K562 (cell line): ENCODE measurements at regions not wholly inside any gene's neighbourhood (a gene's known extent, or its start where the extent isn't known, plus 50 kb on each side); places are given as distances from the start of the nearest gene placed in this dataset.

Experiments
- BRD4 ChIP-seq: fragments of 200-600 bp; sonication (generic); IDR thresholded peaks from 2 replicates; pipeline ENCODE4 v1.6.1; 2017; ENCODE audit warnings: inconsistent platforms
- CCNT2 ChIP-seq: IDR thresholded peaks from 2 replicates; pipeline ENCODE4 v1.6.1; 2011; ENCODE audit warnings: borderline replicate concordance, low read depth, mild to moderate bottlenecking, moderate library complexity, mixed read lengths, low read length; ENCODE audit not compliant: insufficient read length; ENCODE audit errors: extremely low read depth
- EGR1 ChIP-seq: fragments of 450-650 bp; conservative IDR thresholded peaks from 2 replicates; pipeline ENCODE4 v1.6.1; 2017; ENCODE audit warnings: mild to moderate bottlenecking
- FOSL1 ChIP-seq: fragments of 200-800 bp; sonication (Bioruptor generic); conservative IDR thresholded peaks from 2 replicates; pipeline ENCODE4 v1.6.1; 2016; ENCODE audit warnings: missing genetic modification characterization, missing compliant biosample characterization
- HLTF ChIP-seq: fragments of 450-650 bp; IDR thresholded peaks from 2 replicates; pipeline ENCODE4 v1.6.1; 2016
- KDM1A ChIP-seq, 2 experiments: fragments of 450-650 bp; IDR thresholded peaks; 2 replicates each; pipeline ENCODE4 v1.6.1; 2016; ENCODE audit warnings: mild to moderate bottlenecking in 2 of 2
- KDM4B ChIP-seq, 2 experiments: fragments of 450-650 bp in 1 of 2; sonication (generic) in 1 of 2; IDR thresholded peaks; 2 replicates each; pipeline ENCODE4 v1.6.1; 2016 to 2017; ENCODE audit warnings: borderline replicate concordance in 2 of 2, antibody characterized with exemption in 1 of 2, low read depth in 1 of 2, mild to moderate bottlenecking in 1 of 2
- NRF1 ChIP-seq, 2 experiments: fragments of 450-650 bp; IDR thresholded peaks in 1 of 2; conservative IDR thresholded peaks in 1 of 2; 2 replicates each; pipeline ENCODE4 v1.6.1; 2014; ENCODE audit warnings: mild to moderate bottlenecking in 2 of 2
- RBM22 ChIP-seq: fragments of 200-400 bp; formaldehyde crosslinking; IDR thresholded peaks from 2 replicates; pipeline ENCODE4 v1.6.1; 2018; ENCODE audit warnings: low read length, low read depth; ENCODE audit not compliant: poor library complexity, severe bottlenecking
- RNF2 ChIP-seq: sonication (generic); IDR thresholded peaks from 2 replicates; pipeline ENCODE4 v1.6.1; 2016
- SMARCA5 ChIP-seq: fragments of 450-650 bp; IDR thresholded peaks from 2 replicates; pipeline ENCODE4 v1.6.1; 2016
- SRSF3 ChIP-seq: fragments of 200-400 bp; formaldehyde crosslinking; IDR thresholded peaks from 2 replicates; pipeline ENCODE4 v1.6.1; 2016; ENCODE audit warnings: mild to moderate bottlenecking, low read length, moderate library complexity; ENCODE audit not compliant: insufficient read depth
- TAF15 ChIP-seq: fragments of 200-400 bp; formaldehyde crosslinking; IDR thresholded peaks from 2 replicates; pipeline ENCODE4 v1.6.1; 2017; ENCODE audit warnings: mild to moderate bottlenecking, low read depth, low read length, moderate library complexity
- TCFL5 ChIP-seq: fragments of 250-450 bp; sonication (Bioruptor Pico); conservative IDR thresholded peaks from 2 replicates; pipeline ENCODE4 v1.6.1; 2021; ENCODE audit warnings: mild to moderate bottlenecking, moderate library complexity, matching md5 sums
- XRCC3 ChIP-seq: fragments of 450-650 bp; IDR thresholded peaks from 2 replicates; pipeline ENCODE4 v1.6.1; 2017; ENCODE audit warnings: mild to moderate bottlenecking, moderate library complexity
- ZNF134 ChIP-seq: fragments of 250-450 bp; sonication (Bioruptor Pico); conservative IDR thresholded peaks from 2 replicates; pipeline ENCODE4 v1.4.0; 2020
- ZNF274 ChIP-seq: IDR thresholded peaks from 2 replicates; pipeline ENCODE4 v1.6.1; 2011; ENCODE audit warnings: low read depth, mild to moderate bottlenecking, low read length, moderate library complexity, borderline replicate concordance
- ZNF668 ChIP-seq: fragments of 250-450 bp; sonication (Bioruptor Pico); IDR thresholded peaks from 2 replicates; pipeline ENCODE4 v1.8.0; 2022; ENCODE audit warnings: mild to moderate bottlenecking, inconsistent platforms
- ZNF785 ChIP-seq: fragments of 250-450 bp; sonication (Bioruptor Pico); IDR thresholded peaks from 2 replicates; pipeline ENCODE4 v1.4.0; 2020; ENCODE audit warnings: mild to moderate bottlenecking
- TF ChIP-seq, protein P1 (sequence below): sonication (generic); formaldehyde crosslinking; IDR thresholded peaks from 2 replicates; pipeline ENCODE4 v1.8.0; 2023; ENCODE audit warnings: missing genetic modification reagents, mild to moderate bottlenecking, borderline replicate concordance
- TF ChIP-seq, protein P2 (sequence below): fragments of 450-650 bp; conservative IDR thresholded peaks from 2 replicates; pipeline ENCODE4 v1.6.1; 2016; ENCODE audit warnings: missing genetic modification characterization, low read depth, mild to moderate bottlenecking, missing compliant biosample characterization, moderate library complexity
- TF ChIP-seq, protein P3 (sequence below), 2 experiments: IDR thresholded peaks; 2 replicates each; pipeline ENCODE4 v1.6.1; 2011; ENCODE audit warnings: borderline replicate concordance in 1 of 2, control low read depth in 1 of 2, low read depth in 1 of 2, low read length in 1 of 2, mild to moderate bottlenecking in 1 of 2, mixed read lengths in 1 of 2, moderate library complexity in 1 of 2; ENCODE audit not compliant: insufficient read depth in 1 of 2, insufficient read length in 1 of 2, poor library complexity in 1 of 2, severe bottlenecking in 1 of 2; ENCODE audit errors: extremely low read depth in 1 of 2

DNA sequence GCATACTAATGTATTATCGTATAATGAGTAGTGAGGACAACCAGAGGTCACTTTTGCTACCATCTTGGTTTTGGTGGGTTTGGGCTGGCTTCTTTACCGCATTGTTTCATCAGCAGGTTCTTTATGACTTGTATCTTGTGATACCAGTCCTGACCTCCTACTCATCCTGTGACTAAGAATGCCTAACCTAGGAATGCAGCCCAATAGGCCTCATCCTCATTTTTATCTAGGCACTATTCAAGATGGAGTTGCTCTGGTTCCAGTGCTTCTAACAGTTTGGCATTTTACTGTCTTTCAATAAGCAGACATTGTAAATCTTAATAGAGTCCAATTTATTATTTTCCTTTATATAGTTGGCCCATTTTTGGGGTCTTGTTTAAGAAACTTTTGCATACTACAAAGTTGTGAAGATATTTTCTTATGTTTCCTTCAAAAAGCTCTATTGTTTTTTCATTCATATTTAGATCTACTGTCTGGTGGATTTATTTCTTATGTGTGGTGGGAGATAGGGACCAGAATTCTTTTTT is 60.8 kb upstream of the RNU6-1 start (continued):
- TF ChIP-seq, protein P1, sequence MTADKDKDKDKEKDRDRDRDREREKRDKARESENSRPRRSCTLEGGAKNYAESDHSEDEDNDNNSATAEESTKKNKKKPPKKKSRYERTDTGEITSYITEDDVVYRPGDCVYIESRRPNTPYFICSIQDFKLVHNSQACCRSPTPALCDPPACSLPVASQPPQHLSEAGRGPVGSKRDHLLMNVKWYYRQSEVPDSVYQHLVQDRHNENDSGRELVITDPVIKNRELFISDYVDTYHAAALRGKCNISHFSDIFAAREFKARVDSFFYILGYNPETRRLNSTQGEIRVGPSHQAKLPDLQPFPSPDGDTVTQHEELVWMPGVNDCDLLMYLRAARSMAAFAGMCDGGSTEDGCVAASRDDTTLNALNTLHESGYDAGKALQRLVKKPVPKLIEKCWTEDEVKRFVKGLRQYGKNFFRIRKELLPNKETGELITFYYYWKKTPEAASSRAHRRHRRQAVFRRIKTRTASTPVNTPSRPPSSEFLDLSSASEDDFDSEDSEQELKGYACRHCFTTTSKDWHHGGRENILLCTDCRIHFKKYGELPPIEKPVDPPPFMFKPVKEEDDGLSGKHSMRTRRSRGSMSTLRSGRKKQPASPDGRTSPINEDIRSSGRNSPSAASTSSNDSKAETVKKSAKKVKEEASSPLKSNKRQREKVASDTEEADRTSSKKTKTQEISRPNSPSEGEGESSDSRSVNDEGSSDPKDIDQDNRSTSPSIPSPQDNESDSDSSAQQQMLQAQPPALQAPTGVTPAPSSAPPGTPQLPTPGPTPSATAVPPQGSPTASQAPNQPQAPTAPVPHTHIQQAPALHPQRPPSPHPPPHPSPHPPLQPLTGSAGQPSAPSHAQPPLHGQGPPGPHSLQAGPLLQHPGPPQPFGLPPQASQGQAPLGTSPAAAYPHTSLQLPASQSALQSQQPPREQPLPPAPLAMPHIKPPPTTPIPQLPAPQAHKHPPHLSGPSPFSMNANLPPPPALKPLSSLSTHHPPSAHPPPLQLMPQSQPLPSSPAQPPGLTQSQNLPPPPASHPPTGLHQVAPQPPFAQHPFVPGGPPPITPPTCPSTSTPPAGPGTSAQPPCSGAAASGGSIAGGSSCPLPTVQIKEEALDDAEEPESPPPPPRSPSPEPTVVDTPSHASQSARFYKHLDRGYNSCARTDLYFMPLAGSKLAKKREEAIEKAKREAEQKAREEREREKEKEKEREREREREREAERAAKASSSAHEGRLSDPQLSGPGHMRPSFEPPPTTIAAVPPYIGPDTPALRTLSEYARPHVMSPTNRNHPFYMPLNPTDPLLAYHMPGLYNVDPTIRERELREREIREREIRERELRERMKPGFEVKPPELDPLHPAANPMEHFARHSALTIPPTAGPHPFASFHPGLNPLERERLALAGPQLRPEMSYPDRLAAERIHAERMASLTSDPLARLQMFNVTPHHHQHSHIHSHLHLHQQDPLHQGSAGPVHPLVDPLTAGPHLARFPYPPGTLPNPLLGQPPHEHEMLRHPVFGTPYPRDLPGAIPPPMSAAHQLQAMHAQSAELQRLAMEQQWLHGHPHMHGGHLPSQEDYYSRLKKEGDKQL (CRISPR knock-in tag): no peak
- TF ChIP-seq NRF1 (conservative IDR thresholded peaks at IDR 0.05 in 1 of 2, IDR thresholded peaks at IDR 0.05 in 1 of 2): no peak
- TF ChIP-seq XRCC3: no peak
- TF ChIP-seq ZNF274: no peak
- peak; percentile 93 for TF ChIP-seq TCFL5 (CRISPR knock-in tag)
- no peak for TF ChIP-seq RNF2
- no peak for TF ChIP-seq RBM22
- TF ChIP-seq FOSL1 (tag): peak; percentile 80
- TF ChIP-seq ZNF785: 0 out of 2 replicates have a peak, but pooled peaks have one; percentile 68
- TF ChIP-seq SRSF3: no peak
- TF ChIP-seq KDM1A (IDR thresholded peaks at IDR 0.05): no peak
- TF ChIP-seq BRD4: no peak
- no peak for TF ChIP-seq TAF15
- peak; percentile 79; the same call in 1 of the 2 replicates for TF ChIP-seq ZNF134 (CRISPR knock-in tag)
- TF ChIP-seq ZNF668 (CRISPR knock-in tag): peak; percentile 97
- TF ChIP-seq SMARCA5: no peak
- no peak for TF ChIP-seq HLTF
- TF ChIP-seq CCNT2: no peak
- no peak for TF ChIP-seq EGR1
- TF ChIP-seq, protein P2, sequence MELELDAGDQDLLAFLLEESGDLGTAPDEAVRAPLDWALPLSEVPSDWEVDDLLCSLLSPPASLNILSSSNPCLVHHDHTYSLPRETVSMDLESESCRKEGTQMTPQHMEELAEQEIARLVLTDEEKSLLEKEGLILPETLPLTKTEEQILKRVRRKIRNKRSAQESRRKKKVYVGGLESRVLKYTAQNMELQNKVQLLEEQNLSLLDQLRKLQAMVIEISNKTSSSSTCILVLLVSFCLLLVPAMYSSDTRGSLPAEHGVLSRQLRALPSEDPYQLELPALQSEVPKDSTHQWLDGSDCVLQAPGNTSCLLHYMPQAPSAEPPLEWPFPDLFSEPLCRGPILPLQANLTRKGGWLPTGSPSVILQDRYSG (tag): peak; percentile 98
- TF ChIP-seq, protein P3, sequence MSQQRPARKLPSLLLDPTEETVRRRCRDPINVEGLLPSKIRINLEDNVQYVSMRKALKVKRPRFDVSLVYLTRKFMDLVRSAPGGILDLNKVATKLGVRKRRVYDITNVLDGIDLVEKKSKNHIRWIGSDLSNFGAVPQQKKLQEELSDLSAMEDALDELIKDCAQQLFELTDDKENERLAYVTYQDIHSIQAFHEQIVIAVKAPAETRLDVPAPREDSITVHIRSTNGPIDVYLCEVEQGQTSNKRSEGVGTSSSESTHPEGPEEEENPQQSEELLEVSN (IDR thresholded peaks at IDR 0.05; ENCODE audit: borderline replicate concordance in 1 of 2, extremely low read depth in 1 of 2, insufficient read depth in 1 of 2, insufficient read length in 1 of 2, low read depth in 1 of 2, low read length in 1 of 2, poor library complexity in 1 of 2, severe bottlenecking in 1 of 2): no peak
- no peak for TF ChIP-seq KDM4B (IDR thresholded peaks at IDR 0.05; ENCODE audit: borderline replicate concordance in 2 of 2, low read depth in 1 of 2)
